ENCODE measurements at regions not wholly inside any gene's neighbourhood (a gene's known extent, or its start where the extent isn't known, plus 50 kb on each side); places are given as distances from the start of the nearest gene placed in this dataset.

- Histone ChIP-seq H4K20me1 (ENCODE audit: insufficient read depth, low read length) (no peaks in the 10 kb centered on the region), H3K36me3 (ENCODE audit: insufficient read depth, low read length) (no peaks in the 10 kb centered on the region), H3K27me3 (ENCODE audit: insufficient read depth, low read length) (peaks cover 5% of the 10 kb centered on the region; the same call in 1 of the 2 replicates), H3K9ac (ENCODE audit: low read length) (no peak overlapping the region), H3K9me3 (ENCODE audit: low read length) (no peaks in the 10 kb centered on the region), H3K4me1 (ENCODE audit: insufficient read depth, low read length, severe bottlenecking) (no peaks in the 10 kb centered on the region), H2AFZ (ENCODE audit: low read length) (no peak overlapping the region), H3K4me3 (ENCODE audit: low read depth, low read length, poor library complexity, severe bottlenecking) (no peak overlapping the region), H3K79me2 (ENCODE audit: insufficient read depth, low read length) (no peaks in the 10 kb centered on the region), H3K27ac (ENCODE audit: low read depth, low read length, poor library complexity, severe bottlenecking) (no peak overlapping the region), H3K9me2 (ENCODE audit: low read depth, low read length) (no peaks in the 10 kb centered on the region), H3F3A (ENCODE audit: insufficient read depth, low read length) (no peaks in the 10 kb centered on the region), H3K4me2 (ENCODE audit: low read length) (no peak overlapping the region)
- TF ChIP-seq EZH2 (IDR thresholded peaks at IDR 0.05; ENCODE audit: borderline replicate concordance, low read length) (no peak), CTCF (IDR thresholded peaks at IDR 0.05; ENCODE audit: low read length) (no peak)
Measured at GRCh38 chr10:130439766-130440165, 303.6 kb downstream of the GLRX3 start.

- H3K9ac ChIP-seq (ENCODE audit: low read length): no peak overlapping the region
- H3K27ac ChIP-seq (ENCODE audit: low read depth, low read length, poor library complexity, severe bottlenecking): no peak overlapping the region
- no peaks in the 10 kb centered on the region for H3K9me3 ChIP-seq (ENCODE audit: low read length)
- no peak overlapping the region for H3K4me2 ChIP-seq (ENCODE audit: low read length)
- H2AFZ ChIP-seq (ENCODE audit: low read length): no peak overlapping the region
- no peaks in the 10 kb centered on the region for H3F3A ChIP-seq (ENCODE audit: insufficient read depth, low read length)
- no peaks in the 10 kb centered on the region for H3K79me2 ChIP-seq (ENCODE audit: insufficient read depth, low read length)
- no peaks in the 10 kb centered on the region for H3K9me2 ChIP-seq (ENCODE audit: low read depth, low read length)
- peaks cover 5% of the 10 kb centered on the region; the same call in 1 of the 2 replicates for H3K27me3 ChIP-seq (ENCODE audit: insufficient read depth, low read length)
- H3K36me3 ChIP-seq (ENCODE audit: insufficient read depth, low read length): no peaks in the 10 kb centered on the region
- H3K4me3 ChIP-seq (ENCODE audit: low read depth, low read length, poor library complexity, severe bottlenecking): no peak overlapping the region
- no peaks in the 10 kb centered on the region for H3K4me1 ChIP-seq (ENCODE audit: insufficient read depth, low read length, severe bottlenecking)
- no peaks in the 10 kb centered on the region for H4K20me1 ChIP-seq (ENCODE audit: insufficient read depth, low read length)
- TF ChIP-seq CTCF (IDR thresholded peaks at IDR 0.05; ENCODE audit: low read length): no peak
- no peak for TF ChIP-seq EZH2 (IDR thresholded peaks at IDR 0.05; ENCODE audit: borderline replicate concordance, low read length)
Measured at GRCh38 chr10:130440494-130440893, 304.3 kb downstream of the GLRX3 start.

- TF ChIP-seq EZH2 (IDR thresholded peaks at IDR 0.05; ENCODE audit: borderline replicate concordance, low read length) (no peak), CTCF (IDR thresholded peaks at IDR 0.05; ENCODE audit: low read length) (no peak)
- Histone ChIP-seq H2AFZ (ENCODE audit: low read length) (no peak overlapping the region), H3K27me3 (ENCODE audit: insufficient read depth, low read length) (peaks cover 5% of the 10 kb centered on the region; the same call in 1 of the 2 replicates), H3K4me1 (ENCODE audit: insufficient read depth, low read length, severe bottlenecking) (no peaks in the 10 kb centered on the region), H3K9me3 (ENCODE audit: low read length) (no peaks in the 10 kb centered on the region), H3F3A (ENCODE audit: insufficient read depth, low read length) (no peaks in the 10 kb centered on the region), H3K4me2 (ENCODE audit: low read length) (no peak overlapping the region), H3K4me3 (ENCODE audit: low read depth, low read length, poor library complexity, severe bottlenecking) (no peak overlapping the region), H3K9me2 (ENCODE audit: low read depth, low read length) (no peaks in the 10 kb centered on the region), H3K36me3 (ENCODE audit: insufficient read depth, low read length) (no peaks in the 10 kb centered on the region), H3K9ac (ENCODE audit: low read length) (no peak overlapping the region), H3K27ac (ENCODE audit: low read depth, low read length, poor library complexity, severe bottlenecking) (no peak overlapping the region), H4K20me1 (ENCODE audit: insufficient read depth, low read length) (no peaks in the 10 kb centered on the region), H3K79me2 (ENCODE audit: insufficient read depth, low read length) (no peaks in the 10 kb centered on the region)
Measured at GRCh38 chr10:130440971-130441370, 304.8 kb downstream of the GLRX3 start.
